HCT116 (cell line): ENCODE measurements at regions not wholly inside any gene's neighbourhood (a gene's known extent, or its start where the extent isn't known, plus 50 kb on each side); places are given as distances from the start of the nearest gene placed in this dataset.

Source experiments
- ATAC-seq: fragments of 200-7000 bp; cut with Tn5 transposase; 2 replicates; pipeline ENCODE4 v1.9.1; 2020; ENCODE audit warnings: mild to moderate bottlenecking, moderate library complexity
- BruUV-seq: library from RNA; stranded (reverse); fragments of 400-500 nt; replicated peaks from 2 replicates; lab custom pipeline; 2021; lab: Mats Ljungman, UMichigan
- CTCF ChIA-PET: fragments of 300-600 bp; sonication (Branson Sonifier 250); formaldehyde crosslinking; loops from one replicate; lab custom pipeline; 2021; ENCODE audit warnings: antibody characterized with exemption; lab: Charles Lee
- POLR2A ChIA-PET: fragments of 300-600, 350-600 bp; sonication (Branson Sonifier 250); formaldehyde crosslinking; loops from one replicate; lab custom pipeline; 2021; ENCODE audit warnings: antibody characterized with exemption; lab: Charles Lee
- RAD21 ChIA-PET, 2 experiments: fragments of 300-600 bp; sonication (Branson Sonifier 250); formaldehyde crosslinking; loops; one replicate each; lab custom pipeline; 2023; ENCODE audit warnings: low total read pairs in 2 of 2; ENCODE audit not compliant: uncharacterized antibody in 2 of 2, unreplicated experiment in 2 of 2, low non-redundant PET in 1 of 2; lab: Charles Lee
- DNase-seq: peaks from one replicate; pipeline ENCODE4 v3.0.0-alpha.2; 2010; ENCODE audit warnings: low read depth, low spot score
- H2AFZ ChIP-seq: fragments of 200-600 bp; shearing (Covaris generic), sonication (generic); 2 replicates; pipeline ENCODE4 v1.6.1; 2017; ENCODE audit warnings: low read depth, mixed run types, mixed read lengths, antibody characterized with exemption, low read length; ENCODE audit not compliant: poor library complexity, severe bottlenecking
- H3K27ac ChIP-seq: 2 replicates; pipeline ENCODE4 v1.5.1; 2012; ENCODE audit warnings: low read depth, low read length
- H3K27me3 ChIP-seq: fragments of 200-600 bp; sonication (generic); 2 replicates; pipeline ENCODE4 v1.6.1; 2016; ENCODE audit warnings: mixed run types, low read length, mixed read lengths; ENCODE audit not compliant: insufficient read depth
- H3K36me3 ChIP-seq, 2 experiments: fragments of 200-500 bp in 1 of 2; fragments of 200-600 bp in 1 of 2; sonication (Bioruptor generic) in 1 of 2; sonication (generic) in 1 of 2; 2 replicates each; pipeline versions ENCODE4 v1.5.1 to v1.6.1; 2014 to 2016; ENCODE audit warnings: low read length in 2 of 2, inconsistent platforms in 1 of 2, mixed read lengths in 1 of 2, mixed run types in 1 of 2; ENCODE audit not compliant: insufficient read depth in 2 of 2, control insufficient read depth in 1 of 2
- H3K4me1 ChIP-seq, 2 experiments: fragments of 200-600 bp in 1 of 2; sonication (generic) in 1 of 2; 2 replicates each; pipeline versions ENCODE4 v1.5.1 to v1.6.1; 2012 to 2017; ENCODE audit warnings: low read length in 2 of 2, inconsistent platforms in 1 of 2, mild to moderate bottlenecking in 1 of 2, mixed read lengths in 1 of 2, mixed run types in 1 of 2, moderate library complexity in 1 of 2; ENCODE audit not compliant: insufficient read depth in 2 of 2, control insufficient read depth in 1 of 2
- H3K4me2 ChIP-seq: fragments of 200-600 bp; sonication (generic); 2 replicates; pipeline ENCODE4 v1.6.1; 2017; ENCODE audit warnings: mixed run types, low read length, mixed read lengths
- H3K4me3 ChIP-seq, 2 experiments: fragments of 200-600 bp in 1 of 2; sonication (generic) in 1 of 2; replicated peaks in 1 of 2; 2 replicates each; pipeline ENCODE4 v1.5.1; 2011 to 2016; ENCODE audit warnings: low read length in 2 of 2, control low read depth in 1 of 2, low read depth in 1 of 2, mild to moderate bottlenecking in 1 of 2, mixed read lengths in 1 of 2, mixed run types in 1 of 2
- H3K79me2 ChIP-seq: fragments of 200-600 bp; sonication (generic); 2 replicates; pipeline ENCODE4 v1.6.1; 2017; ENCODE audit warnings: mild to moderate bottlenecking, mixed run types, low read length, moderate library complexity, mixed read lengths; ENCODE audit not compliant: insufficient read depth
- H3K9ac ChIP-seq: fragments of 200-600 bp; sonication (generic); 2 replicates; pipeline ENCODE4 v1.6.1; 2016; ENCODE audit warnings: low read length, mixed read lengths
- H3K9me2 ChIP-seq: fragments of 200-600 bp; sonication (generic), shearing (Covaris generic); 2 replicates; pipeline ENCODE4 v1.6.1; 2017; ENCODE audit warnings: mixed run types, mild to moderate bottlenecking, moderate library complexity; ENCODE audit not compliant: insufficient read depth
- H3K9me3 ChIP-seq, 2 experiments: fragments of 200-500 bp in 1 of 2; fragments of 200-600 bp in 1 of 2; sonication (Bioruptor generic) in 1 of 2; sonication (generic) in 1 of 2; 2 replicates each; pipeline ENCODE4 v1.6.1; 2014 to 2017; ENCODE audit warnings: low read length in 2 of 2, mixed read lengths in 2 of 2, inconsistent platforms in 1 of 2, low read depth in 1 of 2, mild to moderate bottlenecking in 1 of 2, mixed run types in 1 of 2, moderate library complexity in 1 of 2; ENCODE audit not compliant: control insufficient read depth in 1 of 2, insufficient read depth in 1 of 2
- H4K20me1 ChIP-seq: fragments of 200-600 bp; sonication (generic), shearing (Covaris generic); 2 replicates; pipeline ENCODE4 v1.6.1; 2017; ENCODE audit warnings: mixed run types, mild to moderate bottlenecking, moderate library complexity; ENCODE audit not compliant: insufficient read depth
- ATF3 ChIP-seq: IDR thresholded peaks from 2 replicates; pipeline ENCODE4 v1.6.1; 2012
- CBX3 ChIP-seq: IDR thresholded peaks from 2 replicates; pipeline ENCODE4 v1.6.1; 2012; ENCODE audit warnings: low read depth
- CEBPB ChIP-seq: IDR thresholded peaks from 2 replicates; pipeline ENCODE4 v1.6.1; 2012; ENCODE audit warnings: low read depth
- EGR1 ChIP-seq: IDR thresholded peaks from 2 replicates; pipeline ENCODE4 v1.6.1; 2012; ENCODE audit warnings: low read depth
- EZH2phosphoT487 ChIP-seq: fragments of 200-600 bp; IDR thresholded peaks from 2 replicates; pipeline ENCODE4 v1.6.1; 2018; ENCODE audit warnings: antibody characterized with exemption, borderline replicate concordance
- JUND ChIP-seq: IDR thresholded peaks from 2 replicates; pipeline ENCODE4 v1.6.1; 2012
- MAX ChIP-seq: IDR thresholded peaks from 2 replicates; pipeline ENCODE4 v1.6.1; 2012
- POLR2A ChIP-seq: IDR thresholded peaks from 2 replicates; pipeline ENCODE4 v1.7.0; 2011; ENCODE audit warnings: borderline replicate concordance; ENCODE audit not compliant: insufficient read depth, insufficient read length; ENCODE audit errors: extremely low read depth
- POLR2AphosphoS5 ChIP-seq: IDR thresholded peaks from 2 replicates; pipeline ENCODE4 v1.6.1; 2011; ENCODE audit warnings: mild to moderate bottlenecking, low read depth, low read length, moderate library complexity
- REST ChIP-seq: IDR thresholded peaks from 2 replicates; pipeline ENCODE4 v1.6.1; 2012; ENCODE audit warnings: low read depth
- SRF ChIP-seq: IDR thresholded peaks from 2 replicates; pipeline ENCODE4 v1.6.1; 2012; ENCODE audit warnings: low read depth
- ZBTB33 ChIP-seq: IDR thresholded peaks from 2 replicates; pipeline ENCODE4 v1.6.1; 2011; ENCODE audit warnings: mild to moderate bottlenecking, low read length, moderate library complexity; ENCODE audit not compliant: insufficient replicate concordance; ENCODE audit errors: extremely low read depth
- ZNF274 ChIP-seq: fragments of 200-500 bp; sonication (Bioruptor generic); IDR thresholded peaks from 2 replicates; pipeline ENCODE4 v1.6.1; 2014; ENCODE audit warnings: mild to moderate bottlenecking, low read depth, low read length, inconsistent platforms
- intact Hi-C: fragments of 100-400 bp; cut with micrococcal nuclease; formaldehyde crosslinking; loops from 2 replicates; pipeline ENCODE4 v1.10.0; 2022

- no peak for TF ChIP-seq ZBTB33
- no peak for TF ChIP-seq POLR2AphosphoS5
- TF ChIP-seq CBX3: no peak
- TF ChIP-seq EGR1: no peak
- TF ChIP-seq ATF3: no peak
- TF ChIP-seq SRF: no peak
- TF ChIP-seq CEBPB: no peak
- TF ChIP-seq JUND: no peak
- TF ChIP-seq POLR2A: no peak
- TF ChIP-seq MAX: no peak
Measured at GRCh38 chr18:56191334-56191733, 447.1 kb downstream of the TXNL1 start (continued).

- intact Hi-C loops: no loop called here
- Histone ChIP-seq H3K27ac (no peak overlapping the region), H3K9ac (no peak overlapping the region), H3K36me3 (no peaks in the 10 kb centered on the region), H3K79me2 (no peaks in the 10 kb centered on the region), H4K20me1 (no peaks in the 10 kb centered on the region), H2AFZ (no peak overlapping the region), H3K9me2 (no peaks in the 10 kb centered on the region), H3K27me3 (no peaks in the 10 kb centered on the region), H3K4me2 (no peak overlapping the region), H3K4me3 (no peak overlapping the region), H3K4me1 (no peaks in the 10 kb centered on the region), H3K9me3 (peaks cover 5 to 6% of the 10 kb centered on the region in 2 experiments; a peak in 2 of 4 replicates)
- no peak for TF ChIP-seq ZBTB33
- no peak for TF ChIP-seq REST
- no peak for TF ChIP-seq JUND
- no peak for TF ChIP-seq EZH2phosphoT487
- TF ChIP-seq ZNF274: no peak
- ChIA-PET RAD21 (no interaction called here), POLR2A (no interaction called here), CTCF (no interaction called here)
- ATAC-seq (no peak), DNase-seq (no peak)
- no TSS peak for BruUV-seq
Measured at GRCh38 chr18:56189615-56190014, 448.8 kb downstream of the TXNL1 start.
